HCT116 (cell line): ENCODE measurements at regions not wholly inside any gene's neighbourhood (a gene's known extent, or its start where the extent isn't known, plus 50 kb on each side); places are given as distances from the start of the nearest gene placed in this dataset.

Experiments used
- ATAC-seq: fragments of 200-7000 bp; cut with Tn5 transposase; 2 replicates; pipeline ENCODE4 v1.9.1; 2020; ENCODE audit warnings: mild to moderate bottlenecking, moderate library complexity
- BruUV-seq: library from RNA; stranded (reverse); fragments of 400-500 nt; replicated peaks from 2 replicates; lab custom pipeline; 2021; lab: Mats Ljungman, UMichigan
- CTCF ChIA-PET: fragments of 300-600 bp; sonication (Branson Sonifier 250); formaldehyde crosslinking; loops from one replicate; lab custom pipeline; 2021; ENCODE audit warnings: antibody characterized with exemption; lab: Charles Lee
- POLR2A ChIA-PET: fragments of 300-600, 350-600 bp; sonication (Branson Sonifier 250); formaldehyde crosslinking; loops from one replicate; lab custom pipeline; 2021; ENCODE audit warnings: antibody characterized with exemption; lab: Charles Lee
- RAD21 ChIA-PET, 2 experiments: fragments of 300-600 bp; sonication (Branson Sonifier 250); formaldehyde crosslinking; loops; one replicate each; lab custom pipeline; 2023; ENCODE audit warnings: low total read pairs in 2 of 2; ENCODE audit not compliant: uncharacterized antibody in 2 of 2, unreplicated experiment in 2 of 2, low non-redundant PET in 1 of 2; lab: Charles Lee
- DNase-seq: peaks from one replicate; pipeline ENCODE4 v3.0.0-alpha.2; 2010; ENCODE audit warnings: low read depth, low spot score
- H2AFZ ChIP-seq: fragments of 200-600 bp; shearing (Covaris generic), sonication (generic); 2 replicates; pipeline ENCODE4 v1.6.1; 2017; ENCODE audit warnings: low read depth, mixed run types, mixed read lengths, antibody characterized with exemption, low read length; ENCODE audit not compliant: poor library complexity, severe bottlenecking
- H3K27ac ChIP-seq: 2 replicates; pipeline ENCODE4 v1.5.1; 2012; ENCODE audit warnings: low read depth, low read length
- H3K27me3 ChIP-seq: fragments of 200-600 bp; sonication (generic); 2 replicates; pipeline ENCODE4 v1.6.1; 2016; ENCODE audit warnings: mixed run types, low read length, mixed read lengths; ENCODE audit not compliant: insufficient read depth
- H3K36me3 ChIP-seq, 2 experiments: fragments of 200-500 bp in 1 of 2; fragments of 200-600 bp in 1 of 2; sonication (Bioruptor generic) in 1 of 2; sonication (generic) in 1 of 2; 2 replicates each; pipeline versions ENCODE4 v1.5.1 to v1.6.1; 2014 to 2016; ENCODE audit warnings: low read length in 2 of 2, inconsistent platforms in 1 of 2, mixed read lengths in 1 of 2, mixed run types in 1 of 2; ENCODE audit not compliant: insufficient read depth in 2 of 2, control insufficient read depth in 1 of 2
- H3K4me1 ChIP-seq, 2 experiments: fragments of 200-600 bp in 1 of 2; sonication (generic) in 1 of 2; 2 replicates each; pipeline versions ENCODE4 v1.5.1 to v1.6.1; 2012 to 2017; ENCODE audit warnings: low read length in 2 of 2, inconsistent platforms in 1 of 2, mild to moderate bottlenecking in 1 of 2, mixed read lengths in 1 of 2, mixed run types in 1 of 2, moderate library complexity in 1 of 2; ENCODE audit not compliant: insufficient read depth in 2 of 2, control insufficient read depth in 1 of 2
- H3K4me2 ChIP-seq: fragments of 200-600 bp; sonication (generic); 2 replicates; pipeline ENCODE4 v1.6.1; 2017; ENCODE audit warnings: mixed run types, low read length, mixed read lengths
- H3K4me3 ChIP-seq, 2 experiments: fragments of 200-600 bp in 1 of 2; sonication (generic) in 1 of 2; replicated peaks in 1 of 2; 2 replicates each; pipeline ENCODE4 v1.5.1; 2011 to 2016; ENCODE audit warnings: low read length in 2 of 2, control low read depth in 1 of 2, low read depth in 1 of 2, mild to moderate bottlenecking in 1 of 2, mixed read lengths in 1 of 2, mixed run types in 1 of 2
- H3K79me2 ChIP-seq: fragments of 200-600 bp; sonication (generic); 2 replicates; pipeline ENCODE4 v1.6.1; 2017; ENCODE audit warnings: mild to moderate bottlenecking, mixed run types, low read length, moderate library complexity, mixed read lengths; ENCODE audit not compliant: insufficient read depth
- H3K9ac ChIP-seq: fragments of 200-600 bp; sonication (generic); 2 replicates; pipeline ENCODE4 v1.6.1; 2016; ENCODE audit warnings: low read length, mixed read lengths
- H3K9me2 ChIP-seq: fragments of 200-600 bp; sonication (generic), shearing (Covaris generic); 2 replicates; pipeline ENCODE4 v1.6.1; 2017; ENCODE audit warnings: mixed run types, mild to moderate bottlenecking, moderate library complexity; ENCODE audit not compliant: insufficient read depth
- H3K9me3 ChIP-seq, 2 experiments: fragments of 200-500 bp in 1 of 2; fragments of 200-600 bp in 1 of 2; sonication (Bioruptor generic) in 1 of 2; sonication (generic) in 1 of 2; 2 replicates each; pipeline ENCODE4 v1.6.1; 2014 to 2017; ENCODE audit warnings: low read length in 2 of 2, mixed read lengths in 2 of 2, inconsistent platforms in 1 of 2, low read depth in 1 of 2, mild to moderate bottlenecking in 1 of 2, mixed run types in 1 of 2, moderate library complexity in 1 of 2; ENCODE audit not compliant: control insufficient read depth in 1 of 2, insufficient read depth in 1 of 2
- H4K20me1 ChIP-seq: fragments of 200-600 bp; sonication (generic), shearing (Covaris generic); 2 replicates; pipeline ENCODE4 v1.6.1; 2017; ENCODE audit warnings: mixed run types, mild to moderate bottlenecking, moderate library complexity; ENCODE audit not compliant: insufficient read depth
- CEBPB ChIP-seq: IDR thresholded peaks from 2 replicates; pipeline ENCODE4 v1.6.1; 2012; ENCODE audit warnings: low read depth
- EZH2phosphoT487 ChIP-seq: fragments of 200-600 bp; IDR thresholded peaks from 2 replicates; pipeline ENCODE4 v1.6.1; 2018; ENCODE audit warnings: antibody characterized with exemption, borderline replicate concordance
- JUND ChIP-seq: IDR thresholded peaks from 2 replicates; pipeline ENCODE4 v1.6.1; 2012
- POLR2A ChIP-seq: IDR thresholded peaks from 2 replicates; pipeline ENCODE4 v1.7.0; 2011; ENCODE audit warnings: borderline replicate concordance; ENCODE audit not compliant: insufficient read depth, insufficient read length; ENCODE audit errors: extremely low read depth
- SIN3A ChIP-seq: IDR thresholded peaks from 2 replicates; pipeline ENCODE4 v1.6.1; 2012; ENCODE audit warnings: low read depth
- ZFX ChIP-seq: fragments of 450-650 bp; IDR thresholded peaks from 2 replicates; pipeline ENCODE4 v1.6.1; 2017
- ZNF274 ChIP-seq: fragments of 200-500 bp; sonication (Bioruptor generic); IDR thresholded peaks from 2 replicates; pipeline ENCODE4 v1.6.1; 2014; ENCODE audit warnings: mild to moderate bottlenecking, low read depth, low read length, inconsistent platforms
- intact Hi-C: fragments of 100-400 bp; cut with micrococcal nuclease; formaldehyde crosslinking; loops from 2 replicates; pipeline ENCODE4 v1.10.0; 2022
- TF ChIP-seq, protein P1 (sequence below): IDR thresholded peaks from 2 replicates; pipeline ENCODE4 v1.6.1; 2011; ENCODE audit warnings: mild to moderate bottlenecking, low read length, moderate library complexity; ENCODE audit not compliant: insufficient replicate concordance; ENCODE audit errors: extremely low read depth
- TF ChIP-seq, protein P2 (sequence below), 3 experiments: fragments of 200-600 bp in 1 of 3; sonication (generic) in 1 of 3; IDR thresholded peaks in 2 of 3; conservative IDR thresholded peaks in 1 of 3; 2 replicates each; pipeline ENCODE4 v1.5.1; 2012 to 2017; ENCODE audit warnings: low read depth in 2 of 3, low read length in 2 of 3, antibody characterized with exemption in 1 of 3, borderline replicate concordance in 1 of 3, control low read depth in 1 of 3, mild to moderate bottlenecking in 1 of 3, mixed read lengths in 1 of 3, mixed run types in 1 of 3, moderate library complexity in 1 of 3; ENCODE audit not compliant: insufficient read depth in 1 of 3

DNA sequence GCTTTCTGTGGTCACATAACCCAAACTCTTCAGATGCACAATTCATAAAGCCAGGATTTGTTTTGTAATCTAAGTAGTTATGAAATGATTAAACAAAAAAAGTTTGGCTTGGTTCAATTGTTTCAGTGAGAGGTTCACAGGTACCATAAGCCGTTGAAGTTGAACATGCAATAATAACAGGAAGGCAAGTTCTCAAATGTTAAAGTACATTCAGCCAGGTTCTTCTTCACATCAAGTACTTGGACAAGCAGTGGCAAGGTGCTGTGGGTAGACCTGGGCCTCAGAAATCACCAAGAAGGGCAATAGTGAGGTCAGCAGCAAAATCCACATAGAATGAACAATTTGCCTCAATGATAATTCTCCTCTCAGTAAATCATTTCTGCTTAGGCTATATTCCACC, 175.5 kb downstream of the EPM2A start:
- DNase-seq (no peak), ATAC-seq (no peak)
- ChIA-PET POLR2A (no interaction called here), RAD21 (no interaction called here), CTCF (no interaction called here)
- Histone ChIP-seq H3K4me3 (no peak overlapping the region), H3K9ac (no peak overlapping the region), H3K9me3 (no peaks in the 10 kb centered on the region), H3K9me2 (no peaks in the 10 kb centered on the region), H3K27ac (no peak overlapping the region), H4K20me1 (no peaks in the 10 kb centered on the region), H3K4me2 (no peak overlapping the region), H3K36me3 (no peaks in the 10 kb centered on the region), H2AFZ (no peak overlapping the region), H3K27me3 (no peaks in the 10 kb centered on the region), H3K79me2 (no peaks in the 10 kb centered on the region), H3K4me1 (no peaks in the 10 kb centered on the region)
- intact Hi-C loops = no loop called here
- no TSS peak for BruUV-seq
- TF ChIP-seq, protein P1, sequence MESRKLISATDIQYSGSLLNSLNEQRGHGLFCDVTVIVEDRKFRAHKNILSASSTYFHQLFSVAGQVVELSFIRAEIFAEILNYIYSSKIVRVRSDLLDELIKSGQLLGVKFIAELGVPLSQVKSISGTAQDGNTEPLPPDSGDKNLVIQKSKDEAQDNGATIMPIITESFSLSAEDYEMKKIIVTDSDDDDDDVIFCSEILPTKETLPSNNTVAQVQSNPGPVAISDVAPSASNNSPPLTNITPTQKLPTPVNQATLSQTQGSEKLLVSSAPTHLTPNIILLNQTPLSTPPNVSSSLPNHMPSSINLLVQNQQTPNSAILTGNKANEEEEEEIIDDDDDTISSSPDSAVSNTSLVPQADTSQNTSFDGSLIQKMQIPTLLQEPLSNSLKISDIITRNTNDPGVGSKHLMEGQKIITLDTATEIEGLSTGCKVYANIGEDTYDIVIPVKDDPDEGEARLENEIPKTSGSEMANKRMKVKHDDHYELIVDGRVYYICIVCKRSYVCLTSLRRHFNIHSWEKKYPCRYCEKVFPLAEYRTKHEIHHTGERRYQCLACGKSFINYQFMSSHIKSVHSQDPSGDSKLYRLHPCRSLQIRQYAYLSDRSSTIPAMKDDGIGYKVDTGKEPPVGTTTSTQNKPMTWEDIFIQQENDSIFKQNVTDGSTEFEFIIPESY = no peak
- TF ChIP-seq POLR2A = no peak
- no peak for TF ChIP-seq CEBPB
- no peak for TF ChIP-seq SIN3A
- TF ChIP-seq, protein P2, sequence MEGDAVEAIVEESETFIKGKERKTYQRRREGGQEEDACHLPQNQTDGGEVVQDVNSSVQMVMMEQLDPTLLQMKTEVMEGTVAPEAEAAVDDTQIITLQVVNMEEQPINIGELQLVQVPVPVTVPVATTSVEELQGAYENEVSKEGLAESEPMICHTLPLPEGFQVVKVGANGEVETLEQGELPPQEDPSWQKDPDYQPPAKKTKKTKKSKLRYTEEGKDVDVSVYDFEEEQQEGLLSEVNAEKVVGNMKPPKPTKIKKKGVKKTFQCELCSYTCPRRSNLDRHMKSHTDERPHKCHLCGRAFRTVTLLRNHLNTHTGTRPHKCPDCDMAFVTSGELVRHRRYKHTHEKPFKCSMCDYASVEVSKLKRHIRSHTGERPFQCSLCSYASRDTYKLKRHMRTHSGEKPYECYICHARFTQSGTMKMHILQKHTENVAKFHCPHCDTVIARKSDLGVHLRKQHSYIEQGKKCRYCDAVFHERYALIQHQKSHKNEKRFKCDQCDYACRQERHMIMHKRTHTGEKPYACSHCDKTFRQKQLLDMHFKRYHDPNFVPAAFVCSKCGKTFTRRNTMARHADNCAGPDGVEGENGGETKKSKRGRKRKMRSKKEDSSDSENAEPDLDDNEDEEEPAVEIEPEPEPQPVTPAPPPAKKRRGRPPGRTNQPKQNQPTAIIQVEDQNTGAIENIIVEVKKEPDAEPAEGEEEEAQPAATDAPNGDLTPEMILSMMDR (IDR thresholded peaks at IDR 0.05 in 2 of 3, conservative IDR thresholded peaks at IDR 0.05 in 1 of 3; ENCODE audit: borderline replicate concordance in 1 of 3, insufficient read depth in 1 of 3, low read depth in 2 of 3, low read length in 2 of 3) = no peak
- no peak for TF ChIP-seq EZH2phosphoT487
- TF ChIP-seq ZFX = no peak
- TF ChIP-seq ZNF274 = no peak
- TF ChIP-seq JUND = no peak
